ENCODE measurements at regions not wholly inside any gene's neighbourhood (a gene's known extent, or its start where the extent isn't known, plus 50 kb on each side); places are given as distances from the start of the nearest gene placed in this dataset.
"Not testable (repeated sequence)": the region's sequence is repeated elsewhere in the genome, so short reads cannot be mapped to it uniquely, and the experiment has no call there.

DNA sequence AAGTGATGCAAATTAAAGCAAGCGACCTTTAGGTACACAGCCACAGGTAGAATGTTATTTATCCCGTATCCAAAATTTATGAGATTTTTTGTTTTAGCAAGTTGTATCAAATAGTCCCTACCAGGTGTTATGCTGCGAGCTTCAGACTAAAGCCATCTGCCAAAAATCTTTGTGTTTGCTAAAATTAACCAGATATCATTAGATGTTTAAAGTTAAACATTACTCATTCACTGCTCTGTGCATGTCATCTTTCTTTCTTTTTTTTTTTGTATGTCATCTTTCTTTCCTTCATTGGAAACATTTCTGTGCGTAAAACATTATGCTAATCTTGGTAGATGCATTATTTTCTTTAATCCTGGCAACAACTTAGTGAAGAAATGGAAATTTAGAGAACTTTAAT, 173.1 kb downstream of the FHIP1A start:
- intact Hi-C loops (cut with DNase I): no loop called here
- no peaks in the 10 kb centered on the region for H3K9me3 ChIP-seq
- H3K4me3 ChIP-seq: no peak overlapping the region
- no peak for DNase-seq
- H3K4me1 ChIP-seq: peaks cover 6% of the 10 kb centered on the region
- no peaks in the 10 kb centered on the region for H3K36me3 ChIP-seq (replicated peaks in 1 of 2; ENCODE audit: insufficient read depth in 1 of 2, low read depth in 2 of 2)
- ATAC-seq: no peak
- 62 to 63% methylated on average over 4 of the region's 4 CpGs for WGBS, 2 donors
- TF ChIP-seq, protein P1, sequence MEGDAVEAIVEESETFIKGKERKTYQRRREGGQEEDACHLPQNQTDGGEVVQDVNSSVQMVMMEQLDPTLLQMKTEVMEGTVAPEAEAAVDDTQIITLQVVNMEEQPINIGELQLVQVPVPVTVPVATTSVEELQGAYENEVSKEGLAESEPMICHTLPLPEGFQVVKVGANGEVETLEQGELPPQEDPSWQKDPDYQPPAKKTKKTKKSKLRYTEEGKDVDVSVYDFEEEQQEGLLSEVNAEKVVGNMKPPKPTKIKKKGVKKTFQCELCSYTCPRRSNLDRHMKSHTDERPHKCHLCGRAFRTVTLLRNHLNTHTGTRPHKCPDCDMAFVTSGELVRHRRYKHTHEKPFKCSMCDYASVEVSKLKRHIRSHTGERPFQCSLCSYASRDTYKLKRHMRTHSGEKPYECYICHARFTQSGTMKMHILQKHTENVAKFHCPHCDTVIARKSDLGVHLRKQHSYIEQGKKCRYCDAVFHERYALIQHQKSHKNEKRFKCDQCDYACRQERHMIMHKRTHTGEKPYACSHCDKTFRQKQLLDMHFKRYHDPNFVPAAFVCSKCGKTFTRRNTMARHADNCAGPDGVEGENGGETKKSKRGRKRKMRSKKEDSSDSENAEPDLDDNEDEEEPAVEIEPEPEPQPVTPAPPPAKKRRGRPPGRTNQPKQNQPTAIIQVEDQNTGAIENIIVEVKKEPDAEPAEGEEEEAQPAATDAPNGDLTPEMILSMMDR (IDR thresholded peaks at IDR 0.05): no peak
- TF ChIP-seq POLR2A (IDR thresholded peaks at IDR 0.05): no peak
- H3K27ac ChIP-seq: no peak overlapping the region
- H3K27me3 ChIP-seq: no peaks in the 10 kb centered on the region

DNA sequence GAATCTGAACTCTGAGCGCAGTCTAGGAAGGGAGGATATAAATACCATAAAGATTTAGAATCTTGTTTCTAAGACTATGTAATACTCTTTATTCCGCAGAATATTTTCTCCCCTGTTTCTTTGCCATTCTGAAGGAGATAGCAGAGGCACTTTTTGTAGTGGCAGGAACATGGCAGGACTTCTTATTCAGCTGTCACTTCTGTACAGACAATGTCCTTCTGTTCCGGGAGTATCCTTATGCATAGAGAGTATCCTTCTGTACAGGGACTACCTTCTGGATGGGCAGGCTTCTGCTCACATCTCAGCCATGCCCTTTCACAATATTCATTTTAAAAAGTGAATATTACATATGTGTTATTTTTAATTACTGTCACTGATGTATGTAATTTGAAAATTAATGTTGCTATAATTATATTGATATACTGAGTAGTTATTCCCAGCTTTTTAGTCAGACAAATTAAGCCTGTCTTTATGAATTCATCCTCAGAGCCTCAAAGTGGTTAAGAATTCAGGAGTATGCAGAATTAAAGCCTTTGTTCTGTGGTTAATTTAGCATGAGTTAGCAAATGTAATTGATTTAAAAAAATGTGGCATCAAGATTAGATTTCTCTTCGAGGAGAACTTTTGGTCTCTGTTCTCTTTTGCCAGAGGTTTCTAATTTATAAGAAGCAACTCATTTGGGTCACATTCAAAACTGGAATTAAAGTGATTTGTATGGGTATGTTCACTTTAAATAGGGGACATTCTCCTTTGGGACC, 174.4 kb downstream of the FHIP1A start:
- H3K36me3 ChIP-seq (replicated peaks in 1 of 2; ENCODE audit: insufficient read depth in 1 of 2, low read depth in 2 of 2): no peaks in the 10 kb centered on the region
- TF ChIP-seq, protein P1 (IDR thresholded peaks at IDR 0.05): no peak
- TF ChIP-seq POLR2A (IDR thresholded peaks at IDR 0.05): no peak

DNA sequence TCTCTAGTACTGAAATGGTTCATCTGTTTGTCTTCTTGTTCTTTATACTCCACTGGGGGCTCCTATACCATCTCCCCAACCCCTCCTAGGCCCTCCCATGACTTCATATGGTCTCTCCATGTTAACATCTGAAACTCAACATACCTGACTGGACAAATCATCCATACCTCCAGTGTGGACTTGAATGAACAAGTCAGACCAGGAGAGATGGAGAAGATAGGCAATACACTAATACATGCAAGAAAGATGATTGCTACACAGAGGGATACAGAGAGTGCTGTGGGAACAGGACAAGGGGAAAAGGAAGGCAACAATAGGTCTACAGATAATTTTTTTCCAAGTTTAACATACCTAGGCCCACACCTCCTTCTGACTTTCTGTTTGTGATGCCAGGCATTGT, 175.1 kb downstream of the FHIP1A start:
- no peak for TF ChIP-seq POLR2A (IDR thresholded peaks at IDR 0.05)
- TF ChIP-seq, protein P1 (IDR thresholded peaks at IDR 0.05): no peak
- intact Hi-C loops (cut with DNase I): no loop called here

More for the DNA sequence above, 174.4 kb downstream of the FHIP1A start:
- Histone ChIP-seq H3K27ac (no peak overlapping the region), H3K27me3 (no peaks in the 10 kb centered on the region), H3K9me3 (no peaks in the 10 kb centered on the region), H3K4me1 (peaks cover 6% of the 10 kb centered on the region), H3K4me3 (no peak overlapping the region)
- ATAC-seq (no peak), DNase-seq (no peak)
- WGBS, 2 donors: 63 to 73% methylated on average over 4 of the region's 4 CpGs
- intact Hi-C loops (cut with DNase I): no loop called here

DNA sequence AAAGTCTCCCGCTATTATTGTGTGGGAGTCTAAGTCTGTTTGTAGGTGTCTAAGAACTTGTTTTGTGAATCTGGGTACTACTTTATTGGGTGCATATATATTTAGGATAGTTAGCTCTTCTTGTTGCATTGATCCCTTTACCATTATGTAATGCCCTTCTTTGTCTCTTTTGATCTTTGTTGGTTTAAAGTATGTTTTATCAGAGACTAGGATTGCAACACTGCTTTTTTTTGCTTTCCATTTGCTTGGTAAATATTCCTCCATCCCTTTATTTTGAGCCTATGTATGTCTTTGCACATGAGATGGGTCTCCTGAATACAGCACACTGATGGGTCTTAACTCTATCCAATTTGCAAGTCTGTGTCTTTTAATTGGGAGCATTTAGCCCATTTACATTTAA, 165.2 kb downstream of the GATB start:
- intact Hi-C loops (cut with DNase I); H3K4me1 ChIP-seq; DNase-seq; H3K9me3 ChIP-seq; H3K27me3 ChIP-seq; H3K36me3 ChIP-seq (replicated peaks in 1 of 2; ENCODE audit: insufficient read depth in 1 of 2, low read depth in 2 of 2); H3K4me3 ChIP-seq; ATAC-seq; H3K27ac ChIP-seq: not testable (repeated sequence)
- 83 to 92% methylated on average over 1 of the region's 1 CpG for WGBS, 2 donors

More for the DNA sequence above, 175.1 kb downstream of the FHIP1A start:
- DNase-seq (no peak), ATAC-seq (no peak)
- no peaks in the 10 kb centered on the region for H3K9me3 ChIP-seq
- no peak overlapping the region for H3K4me3 ChIP-seq
- H3K27ac ChIP-seq: no peak overlapping the region
- H3K36me3 ChIP-seq (replicated peaks in 1 of 2; ENCODE audit: insufficient read depth in 1 of 2, low read depth in 2 of 2): no peaks in the 10 kb centered on the region
- H3K4me1 ChIP-seq: peaks cover 6% of the 10 kb centered on the region
- no peaks in the 10 kb centered on the region for H3K27me3 ChIP-seq

DNA sequence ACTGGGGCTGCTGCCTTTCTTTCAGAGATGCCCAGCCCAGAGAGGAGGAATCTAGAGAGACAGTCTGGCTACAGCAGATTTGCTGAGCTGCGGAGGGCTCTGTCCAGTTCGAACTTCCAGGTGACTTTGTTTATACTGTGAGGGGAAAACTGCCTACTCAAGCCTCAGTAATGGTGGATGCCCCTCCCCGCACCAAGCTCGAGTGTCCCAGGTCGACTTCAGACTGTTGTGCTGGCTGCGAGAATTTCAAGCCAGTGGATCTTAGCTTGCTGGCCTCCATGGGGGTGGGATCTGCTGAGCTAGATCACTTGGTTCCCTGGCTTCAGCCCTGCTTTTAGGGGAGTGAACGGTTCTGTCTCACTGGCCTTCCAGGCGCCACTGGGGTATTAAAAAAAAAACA, 163.1 kb downstream of the GATB start:
- H3K4me1 ChIP-seq; H3K9me3 ChIP-seq; DNase-seq; H3K27ac ChIP-seq; intact Hi-C loops (cut with DNase I); H3K27me3 ChIP-seq; H3K4me3 ChIP-seq; H3K36me3 ChIP-seq (replicated peaks in 1 of 2; ENCODE audit: insufficient read depth in 1 of 2, low read depth in 2 of 2); ATAC-seq: not testable (repeated sequence)
- 74 to 88% methylated on average over 8 of the region's 8 CpGs for WGBS, 2 donors

DNA sequence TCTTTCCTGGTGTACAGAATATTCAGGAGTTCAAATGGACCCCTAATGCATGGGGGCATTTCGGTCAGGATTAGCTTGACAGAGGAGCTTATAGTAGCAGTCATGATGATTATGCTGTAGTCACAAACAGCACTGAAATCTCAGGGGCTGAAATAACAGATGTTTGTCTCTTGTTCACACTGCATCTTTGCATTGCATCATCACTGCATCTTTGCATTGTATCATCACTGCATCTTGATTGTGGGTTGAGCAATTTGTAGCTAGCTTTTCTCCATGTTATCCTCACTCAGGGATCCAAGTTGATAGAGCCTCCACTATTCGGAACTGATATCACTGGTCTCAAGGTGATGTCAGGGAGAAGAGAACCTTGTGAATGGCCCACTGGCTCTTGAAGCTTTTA, 160.9 kb downstream of the GATB start:
- Histone ChIP-seq H3K27me3 (no peaks in the 10 kb centered on the region), H3K36me3 (replicated peaks in 1 of 2; ENCODE audit: insufficient read depth in 1 of 2, low read depth in 2 of 2) (no peaks in the 10 kb centered on the region), H3K27ac (no peak overlapping the region), H3K4me3 (no peak overlapping the region), H3K4me1 (no peaks in the 10 kb centered on the region), H3K9me3 (no peaks in the 10 kb centered on the region)
- ATAC-seq (no peak), DNase-seq (no peak)
- intact Hi-C loops (cut with DNase I): no loop called here
- WGBS, 2 donors: 89 to 92% methylated on average over 2 of the region's 2 CpGs
- TF ChIP-seq POLR2A (IDR thresholded peaks at IDR 0.05): no peak
- TF ChIP-seq, protein P1 (IDR thresholded peaks at IDR 0.05): no peak

Measured in body of pancreas (tissue), 4 donors.